A673 (cell line): ENCODE measurements at regions not wholly inside any gene's neighbourhood (a gene's known extent, or its start where the extent isn't known, plus 50 kb on each side); places are given as distances from the start of the nearest gene placed in this dataset.

Experiments used
- BruUV-seq: library from RNA; stranded (reverse); fragments of 400-500 nt; replicated peaks from 2 replicates; lab custom pipeline; 2021; lab: Mats Ljungman, UMichigan
- CTCF ChIA-PET: fragments of 300-600 bp; sonication (Branson Sonifier 250); formaldehyde crosslinking; loops from one replicate; lab custom pipeline; 2022; ENCODE audit warnings: antibody characterized with exemption; lab: Charles Lee
- POLR2A ChIA-PET: fragments of 300-600 bp; sonication (Branson Sonifier 250); formaldehyde crosslinking; loops from one replicate; lab custom pipeline; 2022; ENCODE audit warnings: antibody characterized with exemption; ENCODE audit not compliant: low non-redundant PET; lab: Charles Lee
- DNase-seq: peaks from one replicate; pipeline ENCODE4 v3.0.0-alpha.2; 2015; ENCODE audit warnings: low spot score
- H3K27ac ChIP-seq: fragments of 200-600 bp; sonication (generic); 2 replicates; pipeline ENCODE4 v1.5.1; 2016; ENCODE audit warnings: mixed run types, low read depth, mild to moderate bottlenecking, mixed read lengths, antibody characterized with exemption, low read length; ENCODE audit not compliant: poor library complexity, severe bottlenecking
- H3K27me3 ChIP-seq: fragments of 200-600 bp; sonication (generic); replicated peaks from 2 replicates; pipeline ENCODE4 v1.6.1; 2017; ENCODE audit warnings: mixed run types, low read depth, mild to moderate bottlenecking, mixed read lengths, antibody characterized with exemption, low read length; ENCODE audit not compliant: insufficient read depth, poor library complexity
- H3K36me3 ChIP-seq: fragments of 200-600 bp; sonication (generic); 2 replicates; pipeline ENCODE4 v1.6.1; 2016; ENCODE audit warnings: mixed run types, mild to moderate bottlenecking, mixed read lengths, antibody characterized with exemption, low read length; ENCODE audit not compliant: insufficient read depth, poor library complexity, severe bottlenecking
- H3K4me1 ChIP-seq: fragments of 200-600 bp; sonication (generic); 2 replicates; pipeline ENCODE4 v1.6.1; 2017; ENCODE audit warnings: mixed run types, mild to moderate bottlenecking, mixed read lengths, antibody characterized with exemption, low read length; ENCODE audit not compliant: insufficient read depth, poor library complexity, severe bottlenecking
- H3K4me3 ChIP-seq: fragments of 200-600 bp; sonication (generic); 2 replicates; pipeline ENCODE4 v1.5.1; 2016; ENCODE audit warnings: low read depth, mixed run types, mild to moderate bottlenecking, mixed read lengths, low read length; ENCODE audit not compliant: poor library complexity, severe bottlenecking
- H3K9me3 ChIP-seq: fragments of 200-600 bp; sonication (generic); 2 replicates; pipeline ENCODE4 v1.6.1; 2016; ENCODE audit warnings: mixed run types, low read depth, mild to moderate bottlenecking, mixed read lengths, antibody characterized with exemption, low read length; ENCODE audit not compliant: poor library complexity, severe bottlenecking
- EZH2 ChIP-seq: fragments of 200-600 bp; sonication (generic); IDR thresholded peaks from 2 replicates; pipeline ENCODE4 v1.6.1; 2017; ENCODE audit warnings: borderline replicate concordance, low read depth, mild to moderate bottlenecking, mixed read lengths, antibody characterized with exemption, low read length; ENCODE audit not compliant: poor library complexity, severe bottlenecking
- intact Hi-C: fragments of 100-400 bp; cut with micrococcal nuclease; formaldehyde crosslinking; loops from one replicate; pipeline ENCODE4 v1.10.0; 2022; ENCODE audit not compliant: unreplicated experiment
- TF ChIP-seq, protein P1 (sequence below): fragments of 300-800, 200-600 bp; sonication (generic); conservative IDR thresholded peaks from 2 replicates; pipeline ENCODE4 v1.5.1; 2017; ENCODE audit warnings: low read depth, mild to moderate bottlenecking, antibody characterized with exemption, low read length, moderate library complexity, mixed read lengths

DNA sequence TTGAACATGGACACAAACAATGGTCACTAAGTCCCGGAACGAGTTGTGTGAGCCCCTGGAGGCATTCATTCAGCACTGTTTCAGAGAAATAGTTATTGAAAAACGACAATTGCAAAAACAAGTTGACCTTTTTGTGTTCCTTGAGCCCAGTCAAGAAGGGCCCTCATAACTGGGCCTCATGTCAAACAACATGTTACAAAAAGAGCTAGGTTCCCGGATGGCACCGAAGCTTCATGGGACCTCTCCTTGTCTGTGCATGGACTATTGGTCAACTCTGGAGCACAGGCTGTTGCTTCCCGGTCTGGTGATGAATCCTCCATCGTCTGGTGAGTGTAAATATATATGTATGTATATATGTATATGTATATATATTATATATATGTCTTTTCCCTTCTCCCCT lies 176.6 kb downstream of the ALG10 start:
- BruUV-seq, result no TSS peak
- CTCF ChIA-PET, result no interaction called here
- H3K36me3 ChIP-seq, result no peaks in the 10 kb centered on the region
- H3K27me3 ChIP-seq, result no peaks in the 10 kb centered on the region
- TF ChIP-seq, protein P1, sequence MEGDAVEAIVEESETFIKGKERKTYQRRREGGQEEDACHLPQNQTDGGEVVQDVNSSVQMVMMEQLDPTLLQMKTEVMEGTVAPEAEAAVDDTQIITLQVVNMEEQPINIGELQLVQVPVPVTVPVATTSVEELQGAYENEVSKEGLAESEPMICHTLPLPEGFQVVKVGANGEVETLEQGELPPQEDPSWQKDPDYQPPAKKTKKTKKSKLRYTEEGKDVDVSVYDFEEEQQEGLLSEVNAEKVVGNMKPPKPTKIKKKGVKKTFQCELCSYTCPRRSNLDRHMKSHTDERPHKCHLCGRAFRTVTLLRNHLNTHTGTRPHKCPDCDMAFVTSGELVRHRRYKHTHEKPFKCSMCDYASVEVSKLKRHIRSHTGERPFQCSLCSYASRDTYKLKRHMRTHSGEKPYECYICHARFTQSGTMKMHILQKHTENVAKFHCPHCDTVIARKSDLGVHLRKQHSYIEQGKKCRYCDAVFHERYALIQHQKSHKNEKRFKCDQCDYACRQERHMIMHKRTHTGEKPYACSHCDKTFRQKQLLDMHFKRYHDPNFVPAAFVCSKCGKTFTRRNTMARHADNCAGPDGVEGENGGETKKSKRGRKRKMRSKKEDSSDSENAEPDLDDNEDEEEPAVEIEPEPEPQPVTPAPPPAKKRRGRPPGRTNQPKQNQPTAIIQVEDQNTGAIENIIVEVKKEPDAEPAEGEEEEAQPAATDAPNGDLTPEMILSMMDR, result no peak
- TF ChIP-seq EZH2, result no peak
- no peak for DNase-seq
- POLR2A ChIA-PET, result no interaction called here
- intact Hi-C loops, result loop anchor here (2.0 to 10.0 kb wide), 2 partner anchors 20 to 46 kb away; no protein-coding TSS in a partner anchor
- H3K4me1 ChIP-seq, result no peaks in the 10 kb centered on the region
- no peak overlapping the region for H3K27ac ChIP-seq
- peaks cover 5% of the 10 kb centered on the region for H3K9me3 ChIP-seq
- H3K4me3 ChIP-seq, result no peak overlapping the region

DNA sequence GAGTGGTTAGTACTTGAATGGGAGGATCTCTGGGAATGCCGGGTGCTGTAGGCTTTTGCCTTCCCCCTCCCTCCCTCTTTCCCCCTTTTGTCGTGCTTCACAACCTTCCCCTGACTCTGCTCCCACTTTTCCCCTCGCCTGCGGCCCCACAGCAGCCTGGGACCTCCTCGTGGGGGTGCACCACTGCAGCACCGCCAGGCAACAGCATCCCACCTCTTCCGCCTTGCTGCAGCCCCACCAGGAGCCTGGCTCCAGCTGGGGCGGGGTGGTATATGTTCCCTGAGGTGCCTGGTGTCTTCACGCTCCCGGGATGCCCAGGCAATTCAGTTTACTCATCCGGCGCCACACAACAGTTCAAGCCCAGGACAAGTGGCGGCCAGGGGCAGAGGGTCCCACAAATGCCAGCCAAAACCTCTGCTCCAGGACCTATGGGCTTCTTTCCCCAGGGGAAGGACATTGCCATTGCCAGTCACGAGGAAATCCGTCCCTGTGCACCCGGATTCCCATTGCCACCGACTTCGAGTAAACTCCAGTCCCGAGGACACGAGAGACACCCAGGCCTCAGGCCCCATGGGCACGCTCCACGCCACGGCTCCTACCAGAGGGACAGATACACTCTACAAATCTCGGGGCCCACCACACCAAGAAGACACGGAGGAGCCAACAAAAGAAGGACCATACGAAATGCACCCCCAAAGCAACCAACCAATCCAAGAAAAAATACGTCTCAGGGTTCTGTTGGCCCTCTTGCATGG lies 181.7 kb downstream of the ALG10 start:
- intact Hi-C loops, result no loop called here
- no TSS peak for BruUV-seq
- Histone ChIP-seq H3K9me3 (peaks cover 10% of the 10 kb centered on the region), H3K36me3 (no peaks in the 10 kb centered on the region), H3K27me3 (no peaks in the 10 kb centered on the region), H3K27ac (no peak overlapping the region), H3K4me3 (no peak overlapping the region), H3K4me1 (no peaks in the 10 kb centered on the region)
- DNase-seq, result no peak
- ChIA-PET POLR2A (no interaction called here), CTCF (no interaction called here)
- TF ChIP-seq, protein P1, result no peak
- TF ChIP-seq EZH2, result no peak

DNA sequence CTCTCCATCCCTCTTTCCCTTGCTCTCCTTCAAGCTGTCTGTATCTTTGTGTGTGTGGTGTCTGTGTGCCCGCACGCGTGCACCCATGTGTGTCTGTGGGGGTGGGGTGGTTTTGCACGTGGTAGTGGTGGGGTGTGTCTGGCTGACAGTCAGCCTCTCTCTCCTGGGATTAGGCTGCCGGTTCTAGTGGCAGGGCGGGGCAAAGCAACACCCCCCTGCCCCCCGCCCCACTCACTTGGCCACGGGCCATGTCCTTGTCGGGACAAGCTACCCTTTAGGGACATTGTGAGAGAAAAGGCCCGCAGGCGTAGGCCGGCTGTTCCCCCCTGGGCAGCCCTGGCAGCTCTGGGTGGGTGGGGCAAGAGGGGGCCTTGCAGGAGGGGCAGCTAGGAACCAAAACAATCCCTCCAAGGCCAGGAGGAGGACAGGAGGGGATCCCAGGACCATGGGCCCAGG lies 182.6 kb downstream of the ALG10 start:
- no peak for DNase-seq
- Histone ChIP-seq H3K27ac (no peak overlapping the region), H3K4me1 (no peaks in the 10 kb centered on the region), H3K9me3 (peaks cover 7% of the 10 kb centered on the region), H3K36me3 (no peaks in the 10 kb centered on the region), H3K4me3 (no peak overlapping the region), H3K27me3 (no peaks in the 10 kb centered on the region)
- intact Hi-C loops, result no loop called here
- BruUV-seq, result no TSS peak
- POLR2A ChIA-PET, result no interaction called here
- TF ChIP-seq, protein P1, result no peak
- TF ChIP-seq EZH2, result no peak
- CTCF ChIA-PET, result no interaction called here
